ENCODE measurements at regions not wholly inside any gene's neighbourhood (a gene's known extent, or its start where the extent isn't known, plus 50 kb on each side); places are given as distances from the start of the nearest gene placed in this dataset.
"Not testable (repeated sequence)": the region's sequence is repeated elsewhere in the genome, so short reads cannot be mapped to it uniquely, and the experiment has no call there.

DNA sequence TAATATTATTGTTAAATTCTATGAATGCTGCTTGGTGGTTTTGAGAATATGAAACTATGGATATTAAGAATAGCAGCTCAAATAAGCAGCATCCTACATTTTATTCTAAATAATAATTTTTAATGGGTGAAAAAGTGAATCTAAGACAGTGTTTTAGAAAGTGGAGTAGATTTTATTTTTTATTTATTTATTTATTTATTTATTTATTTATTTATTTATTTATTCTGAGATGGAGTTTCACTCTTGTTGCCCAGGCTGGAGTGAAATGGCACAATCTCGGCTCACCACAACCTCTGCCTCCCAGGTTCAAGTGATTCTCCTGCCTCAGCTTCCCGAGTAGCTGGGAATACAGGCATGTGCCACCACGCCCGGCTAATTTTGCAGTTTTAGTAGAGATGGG lies 1199.4 kb downstream of the EPHA7 start:
- TF ChIP-seq CREB1 (IDR thresholded peaks at IDR 0.05; ENCODE audit: low read depth); SPI1 (IDR thresholded peaks at IDR 0.05; ENCODE audit: borderline replicate concordance, insufficient read depth, low read depth, low read length); POLR2A (IDR thresholded peaks at IDR 0.05; ENCODE audit: low read depth, low read length); POLR2AphosphoS5 (IDR thresholded peaks at IDR 0.05; ENCODE audit: low read length); EZH2 (IDR thresholded peaks at IDR 0.05; ENCODE audit: borderline replicate concordance, control insufficient read depth, low read depth, low read length); CTCF (IDR thresholded peaks at IDR 0.05 in 2 of 3, conservative IDR thresholded peaks at IDR 0.05 in 1 of 3; ENCODE audit: control insufficient read depth in 2 of 3, extremely low read depth in 1 of 3, insufficient read depth in 1 of 3, low read depth in 3 of 3, low read length in 3 of 3); TAF1 (IDR thresholded peaks at IDR 0.05; ENCODE audit: borderline replicate concordance, low read depth, low read length); NFYB (IDR thresholded peaks at IDR 0.05; ENCODE audit: insufficient read depth, low read depth, low read length); BHLHE40 (IDR thresholded peaks at IDR 0.05; ENCODE audit: borderline replicate concordance in 1 of 2, low read depth in 2 of 2, low read length in 1 of 2); YY1 (IDR thresholded peaks at IDR 0.05; ENCODE audit: low read depth, low read length): not testable (repeated sequence)

Data from GM12878 (cell line).